OCI-LY1 (cell line): ENCODE measurements at regions not wholly inside any gene's neighbourhood (a gene's known extent, or its start where the extent isn't known, plus 50 kb on each side); places are given as distances from the start of the nearest gene placed in this dataset.
"Not testable (repeated sequence)": the region's sequence is repeated elsewhere in the genome, so short reads cannot be mapped to it uniquely, and the experiment has no call there.

ENCODE experiments used
- H2AFZ ChIP-seq: fragments of 200-600 bp; sonication (generic), shearing (Covaris generic); 2 replicates; pipeline ENCODE4 v1.6.0; 2014; ENCODE audit warnings: antibody characterized with exemption, mild to moderate bottlenecking, low read length
- H3F3A ChIP-seq: fragments of 200-600 bp; sonication (generic), shearing (Covaris generic); 2 replicates; pipeline ENCODE4 v1.6.0; 2014; ENCODE audit warnings: mild to moderate bottlenecking, antibody characterized with exemption, low read length, moderate library complexity; ENCODE audit not compliant: insufficient read depth
- H3K27ac ChIP-seq: fragments of 200-600 bp; sonication (generic); 2 replicates; pipeline ENCODE4 v1.5.1; 2014; ENCODE audit warnings: low read length, mixed run types, mild to moderate bottlenecking, low read depth; ENCODE audit not compliant: poor library complexity, severe bottlenecking
- H3K27me3 ChIP-seq: fragments of 200-600 bp; sonication (generic); 2 replicates; pipeline ENCODE4 v1.6.0; 2014; ENCODE audit warnings: antibody characterized with exemption, mild to moderate bottlenecking, low read length, moderate library complexity; ENCODE audit not compliant: insufficient read depth
- H3K36me3 ChIP-seq: fragments of 200-600 bp; sonication (generic); 2 replicates; pipeline ENCODE4 v1.6.1; 2014; ENCODE audit warnings: mild to moderate bottlenecking, antibody characterized with exemption, low read length, moderate library complexity, mixed read lengths; ENCODE audit not compliant: insufficient read depth
- H3K4me1 ChIP-seq: fragments of 200-600 bp; sonication (generic); 2 replicates; pipeline ENCODE4 v1.5.1; 2014; ENCODE audit warnings: mild to moderate bottlenecking, low read length, moderate library complexity; ENCODE audit not compliant: insufficient read depth, severe bottlenecking
- H3K4me2 ChIP-seq: fragments of 200-600 bp; sonication (generic), shearing (Covaris generic); 2 replicates; pipeline ENCODE4 v1.6.1; 2014; ENCODE audit warnings: low read length
- H3K4me3 ChIP-seq: fragments of 200-600 bp; sonication (generic); 2 replicates; pipeline ENCODE4 v1.5.1; 2014; ENCODE audit warnings: low read length, low read depth, mild to moderate bottlenecking, mixed read lengths; ENCODE audit not compliant: poor library complexity, severe bottlenecking
- H3K79me2 ChIP-seq: fragments of 200-600 bp; shearing (Covaris generic); 2 replicates; pipeline ENCODE4 v1.6.1; 2016; ENCODE audit warnings: mixed run types, low read length, mixed read lengths; ENCODE audit not compliant: insufficient read depth
- H3K9ac ChIP-seq: fragments of 200-600 bp; sonication (generic), shearing (Covaris generic); 2 replicates; pipeline ENCODE4 v1.6.1; 2014; ENCODE audit warnings: mild to moderate bottlenecking, low read length, mixed read lengths
- H3K9me2 ChIP-seq: fragments of 200-600 bp; sonication (generic), shearing (Covaris generic); 2 replicates; pipeline ENCODE4 v1.6.1; 2014; ENCODE audit warnings: low read depth, mild to moderate bottlenecking, low read length, mixed read lengths
- H3K9me3 ChIP-seq: fragments of 200-600 bp; shearing (Covaris generic); 2 replicates; pipeline ENCODE4 v1.6.1; 2014; ENCODE audit warnings: low read length, mixed read lengths
- H4K20me1 ChIP-seq: fragments of 200-600 bp; sonication (generic), shearing (Covaris generic); 2 replicates; pipeline ENCODE4 v1.6.0; 2016; ENCODE audit warnings: mild to moderate bottlenecking, low read length; ENCODE audit not compliant: insufficient read depth
- EZH2 ChIP-seq: fragments of 200-600 bp; sonication (generic), shearing (Covaris generic); IDR thresholded peaks from 2 replicates; pipeline ENCODE4 v1.8.0; 2017; ENCODE audit warnings: borderline replicate concordance, mixed run types, mild to moderate bottlenecking, antibody characterized with exemption, low read length, moderate library complexity, mixed read lengths
- TF ChIP-seq, protein P1 (sequence below): fragments of 200-600 bp; sonication (generic), shearing (Covaris generic); IDR thresholded peaks from 2 replicates; pipeline ENCODE4 v1.5.1; 2017; ENCODE audit warnings: mild to moderate bottlenecking, antibody characterized with exemption, low read length, moderate library complexity, mixed read lengths

DNA sequence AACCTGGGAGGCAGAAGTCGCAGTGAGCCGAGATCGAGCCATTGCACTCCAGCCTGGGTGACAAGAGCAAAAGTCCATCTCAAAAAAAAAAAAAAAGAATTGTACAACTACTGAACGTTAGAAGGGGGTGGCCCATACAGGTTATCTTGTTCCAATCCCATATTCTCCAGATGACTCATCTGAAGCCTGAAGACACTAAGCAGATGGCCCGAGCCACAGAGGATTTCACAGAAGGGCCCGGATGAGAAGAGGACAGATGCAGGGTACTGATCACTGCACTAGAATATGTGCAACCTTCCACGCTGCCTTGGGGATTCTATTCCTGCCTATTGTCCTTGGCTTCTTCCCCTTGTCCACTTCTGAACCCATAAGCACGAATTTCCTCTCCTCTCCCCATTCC lies 70.9 kb upstream of the UBASH3B start:
- Histone ChIP-seq H3K79me2 (no peaks in the 10 kb centered on the region), H3K4me2 (no peak overlapping the region), H2AFZ (no peak overlapping the region), H3K4me1 (peaks cover 6% of the 10 kb centered on the region), H3K9ac (no peak overlapping the region), H3K9me2 (no peaks in the 10 kb centered on the region), H4K20me1 (no peaks in the 10 kb centered on the region), H3K4me3 (no peak overlapping the region), H3F3A (no peaks in the 10 kb centered on the region), H3K36me3 (no peaks in the 10 kb centered on the region), H3K27ac (no peak overlapping the region), H3K27me3 (no peaks in the 10 kb centered on the region), H3K9me3 (no peaks in the 10 kb centered on the region)
- no peak for TF ChIP-seq EZH2
- TF ChIP-seq, protein P1, sequence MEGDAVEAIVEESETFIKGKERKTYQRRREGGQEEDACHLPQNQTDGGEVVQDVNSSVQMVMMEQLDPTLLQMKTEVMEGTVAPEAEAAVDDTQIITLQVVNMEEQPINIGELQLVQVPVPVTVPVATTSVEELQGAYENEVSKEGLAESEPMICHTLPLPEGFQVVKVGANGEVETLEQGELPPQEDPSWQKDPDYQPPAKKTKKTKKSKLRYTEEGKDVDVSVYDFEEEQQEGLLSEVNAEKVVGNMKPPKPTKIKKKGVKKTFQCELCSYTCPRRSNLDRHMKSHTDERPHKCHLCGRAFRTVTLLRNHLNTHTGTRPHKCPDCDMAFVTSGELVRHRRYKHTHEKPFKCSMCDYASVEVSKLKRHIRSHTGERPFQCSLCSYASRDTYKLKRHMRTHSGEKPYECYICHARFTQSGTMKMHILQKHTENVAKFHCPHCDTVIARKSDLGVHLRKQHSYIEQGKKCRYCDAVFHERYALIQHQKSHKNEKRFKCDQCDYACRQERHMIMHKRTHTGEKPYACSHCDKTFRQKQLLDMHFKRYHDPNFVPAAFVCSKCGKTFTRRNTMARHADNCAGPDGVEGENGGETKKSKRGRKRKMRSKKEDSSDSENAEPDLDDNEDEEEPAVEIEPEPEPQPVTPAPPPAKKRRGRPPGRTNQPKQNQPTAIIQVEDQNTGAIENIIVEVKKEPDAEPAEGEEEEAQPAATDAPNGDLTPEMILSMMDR = no peak

DNA sequence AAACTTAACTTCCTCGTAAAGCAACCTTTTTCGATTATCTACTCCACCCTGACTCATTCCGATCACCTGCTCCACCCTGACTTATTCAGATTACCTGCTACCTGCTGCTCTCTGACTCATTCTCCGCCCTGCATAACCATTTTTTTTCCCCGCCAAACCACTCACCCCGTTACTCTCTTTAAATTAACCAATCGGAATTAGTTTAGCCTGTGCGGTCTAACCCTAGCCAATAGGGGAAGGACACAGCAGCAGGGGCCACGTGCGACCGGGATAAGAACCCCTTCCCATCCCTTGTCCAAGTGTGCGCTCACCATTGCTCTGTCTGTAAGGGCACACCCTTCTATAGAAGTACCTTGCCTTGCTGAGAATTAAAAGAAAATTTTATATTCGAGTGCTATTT lies 75.5 kb upstream of the UBASH3B start:
- H3F3A ChIP-seq, H3K9me2 ChIP-seq, H2AFZ ChIP-seq, H3K9me3 ChIP-seq, H3K27ac ChIP-seq, H3K4me1 ChIP-seq, H3K79me2 ChIP-seq, H4K20me1 ChIP-seq, H3K9ac ChIP-seq, H3K4me2 ChIP-seq, H3K36me3 ChIP-seq, H3K4me3 ChIP-seq, H3K27me3 ChIP-seq: not testable (repeated sequence)

GRCh38 chr11:122578171-122578825 lies 77.2 kb upstream of the UBASH3B start:
- H3K4me3 ChIP-seq = no peak overlapping the region
- H3K36me3 ChIP-seq = no peaks in the 10 kb centered on the region
- H4K20me1 ChIP-seq = no peaks in the 10 kb centered on the region
- H3K27ac ChIP-seq = no peak overlapping the region
- H3K4me1 ChIP-seq = peaks cover 6% of the 10 kb centered on the region
- H3K9me2 ChIP-seq = no peaks in the 10 kb centered on the region
- no peak overlapping the region for H3K9ac ChIP-seq
- no peaks in the 10 kb centered on the region for H3K27me3 ChIP-seq
- H3K4me2 ChIP-seq = no peak overlapping the region
- H2AFZ ChIP-seq = no peak overlapping the region
- no peak for TF ChIP-seq EZH2
- TF ChIP-seq, protein P1 = peak; percentile 14; the same call in 1 of the 2 replicates
- no peaks in the 10 kb centered on the region for H3K79me2 ChIP-seq
- no peaks in the 10 kb centered on the region for H3F3A ChIP-seq
- no peaks in the 10 kb centered on the region for H3K9me3 ChIP-seq

GRCh38 chr11:122572592-122572991 lies 82.9 kb upstream of the UBASH3B start:
- no peak for TF ChIP-seq EZH2
- TF ChIP-seq, protein P1 = no peak
- Histone ChIP-seq H3K79me2 (no peaks in the 10 kb centered on the region), H3K27me3 (no peaks in the 10 kb centered on the region), H3K27ac (no peak overlapping the region), H3K9me2 (no peaks in the 10 kb centered on the region), H3K9ac (no peak overlapping the region), H3K36me3 (no peaks in the 10 kb centered on the region), H3K4me3 (no peak overlapping the region), H3K4me2 (no peak overlapping the region), H4K20me1 (no peaks in the 10 kb centered on the region), H2AFZ (no peak overlapping the region), H3K4me1 (no peaks in the 10 kb centered on the region), H3F3A (no peaks in the 10 kb centered on the region), H3K9me3 (no peaks in the 10 kb centered on the region)
